PC-3 (cell line): ENCODE measurements at regions not wholly inside any gene's neighbourhood (a gene's known extent, or its start where the extent isn't known, plus 50 kb on each side); places are given as distances from the start of the nearest gene placed in this dataset.

Experiments used
- ATAC-seq: fragments of 200-7000 bp; cut with Tn5 transposase; 2 replicates; pipeline ENCODE4 v1.9.1; 2020; ENCODE audit warnings: mild to moderate bottlenecking, moderate library complexity
- BruUV-seq: library from RNA; stranded (reverse); fragments of 400-500 nt; replicated peaks from 2 replicates; lab custom pipeline; 2021; lab: Mats Ljungman, UMichigan
- CTCF ChIA-PET: fragments of 300-600 bp; sonication (Branson Sonifier 250); formaldehyde crosslinking; loops from one replicate; lab custom pipeline; 2022; ENCODE audit warnings: antibody characterized with exemption; lab: Charles Lee
- POLR2A ChIA-PET: fragments of 300-600 bp; sonication (Branson Sonifier 250); formaldehyde crosslinking; loops from one replicate; lab custom pipeline; 2022; ENCODE audit warnings: antibody characterized with exemption; ENCODE audit not compliant: unreplicated experiment; lab: Charles Lee
- DNase-seq: peaks from one replicate; pipeline ENCODE4 v3.0.0-alpha.2; 2015
- H2AFZ ChIP-seq: fragments of 300-600 bp; sonication (generic); 2 replicates; pipeline ENCODE4 v1.6.0; 2016; ENCODE audit warnings: antibody characterized with exemption, low read length
- H3F3A ChIP-seq: fragments of 300-600 bp; sonication (generic); one replicate; pipeline ENCODE4 v1.6.0; 2017; ENCODE audit warnings: antibody characterized with exemption, low read length, control low read depth, mild to moderate bottlenecking; ENCODE audit not compliant: unreplicated experiment
- H3K27ac ChIP-seq: fragments of 300-600 bp; sonication (generic); 2 replicates; pipeline ENCODE4 v1.5.1; 2016; ENCODE audit warnings: mild to moderate bottlenecking, low read length
- H3K27me3 ChIP-seq: fragments of 300-600 bp; sonication (generic); 2 replicates; pipeline ENCODE4 v1.6.1; 2016; ENCODE audit warnings: low read length, mixed read lengths
- H3K36me3 ChIP-seq: fragments of 300-600 bp; sonication (generic); 2 replicates; pipeline ENCODE4 v1.6.1; 2016; ENCODE audit warnings: low read depth, mixed run types, low read length, mixed read lengths
- H3K4me1 ChIP-seq: fragments of 300-600 bp; sonication (generic); 2 replicates; pipeline ENCODE4 v1.5.1; 2016; ENCODE audit warnings: low read length; ENCODE audit not compliant: insufficient read depth
- H3K4me2 ChIP-seq: fragments of 300-600 bp; sonication (generic); 2 replicates; pipeline ENCODE4 v1.6.0; 2016; ENCODE audit warnings: low read length
- H3K4me3 ChIP-seq: fragments of 300-600 bp; sonication (generic); 2 replicates; pipeline ENCODE4 v1.5.1; 2016; ENCODE audit warnings: mild to moderate bottlenecking, low read length, mixed read lengths
- H3K79me2 ChIP-seq: fragments of 300-600 bp; sonication (generic); 2 replicates; pipeline ENCODE4 v1.6.1; 2017; ENCODE audit warnings: low read length, mixed read lengths
- H3K9ac ChIP-seq: fragments of 300-600 bp; sonication (generic); 2 replicates; pipeline ENCODE4 v1.6.0; 2016; ENCODE audit warnings: mild to moderate bottlenecking, low read length
- H3K9me2 ChIP-seq: fragments of 300-600 bp; sonication (generic); replicated peaks from 2 replicates; pipeline ENCODE4 v1.6.1; 2016; ENCODE audit warnings: mixed run types, low read length, mixed read lengths
- H3K9me3 ChIP-seq: fragments of 300-600 bp; sonication (generic); 2 replicates; pipeline ENCODE4 v1.6.1; 2016; ENCODE audit warnings: low read length, mixed read lengths
- H4K20me1 ChIP-seq: fragments of 300-600 bp; sonication (generic); 2 replicates; pipeline ENCODE4 v1.6.1; 2016; ENCODE audit warnings: low read length, mixed read lengths
- CTCF ChIP-seq: fragments of 300-600 bp; sonication (generic); conservative IDR thresholded peaks from 2 replicates; pipeline ENCODE4 v1.5.1; 2017; ENCODE audit warnings: antibody characterized with exemption, low read depth, mild to moderate bottlenecking, low read length
- EZH2 ChIP-seq: fragments of 300-600 bp; sonication (generic); IDR thresholded peaks from one replicate; pipeline ENCODE4 v1.6.1; 2017; ENCODE audit warnings: antibody characterized with exemption, mild to moderate bottlenecking, low read length; ENCODE audit not compliant: unreplicated experiment
- EZH2phosphoT487 ChIP-seq: fragments of 300-600 bp; sonication (generic); IDR thresholded peaks from 2 replicates; pipeline ENCODE4 v1.6.1; 2018; ENCODE audit warnings: mild to moderate bottlenecking, antibody characterized with exemption, low read length, borderline replicate concordance
- intact Hi-C: fragments of 100-400 bp; cut with micrococcal nuclease; formaldehyde crosslinking; loops from 2 replicates; pipeline ENCODE4 v1.9.0; 2023

- no peaks in the 10 kb centered on the region for H3K79me2 ChIP-seq
- no peak overlapping the region for H3K9ac ChIP-seq
- no peak overlapping the region for H2AFZ ChIP-seq
- H3K9me2 ChIP-seq = no peaks in the 10 kb centered on the region
- no TSS peak for BruUV-seq
- intact Hi-C loops = no loop called here
- ATAC-seq (no peak), DNase-seq (no peak)
- H3K36me3 ChIP-seq = no peaks in the 10 kb centered on the region
- H3K4me2 ChIP-seq = no peak overlapping the region
- no peaks in the 10 kb centered on the region for H3K9me3 ChIP-seq
- TF ChIP-seq EZH2phosphoT487 = no peak
- TF ChIP-seq EZH2 = no peak
- TF ChIP-seq CTCF = no peak
- ChIA-PET POLR2A (no interaction called here), CTCF (no interaction called here)
- H3F3A ChIP-seq = no peaks in the 10 kb centered on the region
- no peak overlapping the region for H3K4me3 ChIP-seq
- no peaks in the 10 kb centered on the region for H4K20me1 ChIP-seq
- H3K27ac ChIP-seq = no peak overlapping the region
- H3K27me3 ChIP-seq = no peaks in the 10 kb centered on the region
- H3K4me1 ChIP-seq = peaks cover 3% of the 10 kb centered on the region; the same call in 1 of the 2 replicates
Measured at GRCh38 chr5:71988808-71989207, 118.5 kb upstream of the MAP1B start.

DNA sequence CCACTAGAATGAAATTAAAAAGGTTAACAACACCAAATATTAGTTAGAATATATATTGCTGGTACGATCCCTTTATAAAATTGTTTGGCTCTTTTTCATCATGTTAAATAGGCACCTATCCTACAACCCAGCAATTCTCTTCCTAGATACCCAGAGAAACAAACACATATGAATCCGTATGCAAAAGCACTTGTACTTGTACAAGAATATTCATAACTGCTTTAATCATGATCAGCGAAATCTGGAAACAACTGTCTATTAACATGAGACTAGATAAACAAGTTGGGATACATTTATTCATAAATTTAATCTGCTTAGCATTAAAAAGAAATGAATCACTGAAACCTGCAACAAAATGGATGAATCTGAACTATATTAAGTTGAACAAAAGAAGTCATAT, 113.7 kb upstream of the MAP1B start:
- Histone ChIP-seq H3K9ac (no peak overlapping the region), H3K4me3 (no peak overlapping the region), H3K27ac (no peak overlapping the region), H3K36me3 (no peaks in the 10 kb centered on the region), H4K20me1 (no peaks in the 10 kb centered on the region), H3K4me2 (no peak overlapping the region), H3K9me3 (no peaks in the 10 kb centered on the region), H3K27me3 (no peaks in the 10 kb centered on the region), H3K79me2 (no peaks in the 10 kb centered on the region), H2AFZ (no peak overlapping the region), H3K4me1 (no peaks in the 10 kb centered on the region), H3K9me2 (no peaks in the 10 kb centered on the region), H3F3A (no peaks in the 10 kb centered on the region)
- intact Hi-C loops = no loop called here
- BruUV-seq = no TSS peak
- no peak for TF ChIP-seq CTCF
- no peak for TF ChIP-seq EZH2phosphoT487
- TF ChIP-seq EZH2 = no peak
- POLR2A ChIA-PET = no interaction called here
- no peak for ATAC-seq
- no peak for DNase-seq
- CTCF ChIA-PET = no interaction called here

GRCh38 chr5:71996789-71997188, 110.5 kb upstream of the MAP1B start:
- DNase-seq = no peak
- Histone ChIP-seq H3K27ac (no peak overlapping the region), H3K4me1 (no peaks in the 10 kb centered on the region), H3K9me2 (no peaks in the 10 kb centered on the region), H4K20me1 (no peaks in the 10 kb centered on the region), H3K27me3 (no peaks in the 10 kb centered on the region), H3F3A (no peaks in the 10 kb centered on the region), H3K9me3 (no peaks in the 10 kb centered on the region), H2AFZ (no peak overlapping the region), H3K9ac (no peak overlapping the region), H3K79me2 (no peaks in the 10 kb centered on the region), H3K36me3 (no peaks in the 10 kb centered on the region), H3K4me3 (no peak overlapping the region), H3K4me2 (no peak overlapping the region)
- no TSS peak for BruUV-seq
- intact Hi-C loops = no loop called here
- no peak for ATAC-seq
- ChIA-PET POLR2A (no interaction called here), CTCF (no interaction called here)
- TF ChIP-seq EZH2phosphoT487 = no peak
- TF ChIP-seq CTCF = no peak
- TF ChIP-seq EZH2 = no peak
